ENCODE measurements at regions not wholly inside any gene's neighbourhood (a gene's known extent, or its start where the extent isn't known, plus 50 kb on each side); places are given as distances from the start of the nearest gene placed in this dataset.

DNA sequence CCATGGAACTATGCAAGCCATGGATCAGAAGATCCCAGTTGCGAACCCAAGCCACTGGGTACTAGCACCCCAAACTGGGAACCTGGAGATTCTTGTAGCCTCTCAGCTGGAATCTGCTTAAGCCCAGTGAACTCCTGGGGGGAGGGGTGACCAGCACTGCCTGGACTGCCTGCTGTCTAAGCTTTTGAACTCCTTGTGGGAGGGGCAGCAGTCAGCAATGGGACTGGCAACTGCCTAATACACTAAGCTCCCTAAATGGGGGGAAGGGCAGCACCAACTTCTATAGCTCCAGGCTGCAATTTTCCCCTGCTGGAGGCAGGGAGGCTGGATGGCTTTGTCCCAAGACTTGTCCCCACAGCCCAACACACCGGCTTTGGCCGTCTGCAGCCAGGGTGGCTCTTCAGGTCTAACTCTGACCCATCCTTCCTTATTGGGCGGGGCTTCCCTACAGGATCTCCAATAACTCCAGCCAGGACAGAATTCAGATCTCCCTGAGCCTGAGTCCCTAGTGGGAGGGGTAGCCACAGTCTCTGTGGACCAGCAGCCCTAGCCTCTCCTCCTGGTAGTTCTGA lies 485.1 kb downstream of the SOX5 start:
- DNase-seq (ENCODE audit: low spot score), result no peak

DNA sequence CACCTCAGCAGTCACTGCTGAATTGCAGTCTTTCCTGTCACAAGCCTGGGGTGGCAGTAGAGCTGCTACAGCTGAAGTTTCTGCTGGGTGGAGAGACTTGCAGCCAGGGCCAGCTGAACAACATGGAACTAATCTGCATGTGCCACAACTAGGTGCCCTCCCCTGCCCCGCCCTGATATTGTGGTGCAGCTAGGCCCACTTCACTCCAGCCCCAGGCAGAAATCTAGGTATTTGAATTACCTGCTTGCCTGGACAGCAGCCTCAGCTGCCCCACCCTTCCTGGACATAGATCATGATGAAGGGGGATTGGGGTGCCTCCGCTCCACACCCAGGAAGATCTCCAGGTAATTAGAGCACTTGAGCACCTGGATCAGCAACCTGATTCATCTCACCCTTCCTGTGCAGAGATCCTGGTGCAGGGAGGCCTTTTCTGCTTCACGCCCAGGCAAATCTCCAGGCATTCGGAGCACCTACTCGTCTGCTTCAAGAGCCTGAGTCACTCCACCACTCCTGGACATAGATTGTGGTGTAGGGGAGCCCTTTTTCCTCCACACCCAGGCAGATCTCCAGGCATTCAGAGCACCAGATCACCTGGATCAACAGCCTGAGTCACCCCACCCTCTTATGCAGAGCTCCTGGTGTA lies 477.0 kb downstream of the SOX5 start:
- peak; percentile 77 for DNase-seq (ENCODE audit: low spot score)

DNA sequence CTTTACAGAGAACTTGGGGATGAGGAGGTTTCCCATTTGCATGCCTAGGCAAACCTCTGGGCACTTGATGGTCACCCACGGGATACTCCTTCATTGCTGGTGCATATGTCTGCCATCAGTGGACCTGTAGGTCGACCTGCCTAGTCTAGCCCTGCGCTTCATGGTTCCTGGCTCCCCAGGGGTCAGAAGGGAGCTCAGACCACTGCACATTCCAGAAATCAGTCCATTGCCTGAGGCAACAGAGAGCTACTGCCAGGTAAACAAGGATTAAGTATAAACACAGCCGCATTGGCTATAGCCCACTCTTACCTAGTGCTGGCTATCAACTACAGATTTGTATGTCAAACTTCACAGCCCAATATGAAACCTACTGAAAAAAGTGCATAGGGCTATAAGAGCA lies 476.4 kb downstream of the SOX5 start:
- no peak for DNase-seq (ENCODE audit: low spot score)

DNA sequence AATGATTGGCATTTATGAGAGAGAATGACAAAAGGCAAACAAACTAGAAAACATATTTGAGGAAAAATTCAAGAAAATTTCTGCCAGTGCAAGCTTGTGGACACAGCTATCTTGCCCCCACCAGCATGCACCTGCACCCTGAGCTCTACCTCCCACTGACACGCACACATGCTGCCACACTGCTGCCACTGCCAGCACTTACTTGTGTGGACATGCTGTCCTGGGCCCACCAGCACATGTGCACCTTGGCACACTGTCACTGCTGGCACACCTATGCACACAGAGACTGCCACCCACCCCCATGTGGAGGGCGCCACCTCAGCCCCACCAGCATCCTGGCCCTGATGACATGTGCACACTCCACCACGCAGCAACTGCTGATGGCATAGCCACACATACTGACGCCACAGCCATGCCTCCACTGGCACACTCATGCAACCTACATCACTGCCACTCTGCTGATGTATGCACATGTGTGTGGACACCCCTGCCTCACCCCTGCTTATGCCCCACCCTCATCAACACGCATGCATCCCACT lies 475.0 kb downstream of the SOX5 start:
- no peak for DNase-seq (ENCODE audit: low spot score)
